IPS-20b (cell line): ENCODE measurements at regions not wholly inside any gene's neighbourhood (a gene's known extent, or its start where the extent isn't known, plus 50 kb on each side); places are given as distances from the start of the nearest gene placed in this dataset.

Experiments
- H3K27ac ChIP-seq: one replicate; pipeline ENCODE4 v1.5.1; 2013; ENCODE audit warnings: low read length
- H3K27me3 ChIP-seq: 2 replicates; pipeline ENCODE4 v1.6.1; 2013; ENCODE audit warnings: mild to moderate bottlenecking, low read length, inconsistent platforms; ENCODE audit not compliant: insufficient read depth
- H3K36me3 ChIP-seq: 2 replicates; pipeline ENCODE4 v1.6.1; 2013; ENCODE audit warnings: low read depth, mild to moderate bottlenecking, inconsistent platforms, low read length, moderate library complexity; ENCODE audit not compliant: insufficient read depth
- H3K4me1 ChIP-seq: 2 replicates; pipeline ENCODE4 v1.6.1; 2013; ENCODE audit warnings: mild to moderate bottlenecking, control low read depth, inconsistent platforms, low read length, moderate library complexity; ENCODE audit not compliant: insufficient read depth
- H3K4me3 ChIP-seq: 2 replicates; pipeline ENCODE4 v1.5.1; 2013; ENCODE audit warnings: mild to moderate bottlenecking, low read length, inconsistent platforms
- H3K9ac ChIP-seq: 2 replicates; pipeline ENCODE4 v1.6.1; 2013; ENCODE audit warnings: low read depth, mild to moderate bottlenecking, inconsistent platforms, low read length, moderate library complexity
- H3K9me3 ChIP-seq: 2 replicates; pipeline ENCODE4 v1.6.1; 2013; ENCODE audit warnings: mild to moderate bottlenecking, low read depth, low read length, inconsistent platforms; ENCODE audit not compliant: insufficient read depth

GRCh38 chr4:130322439-130322838 lies 1226.5 kb downstream of the C4orf33 start:
- Histone ChIP-seq H3K4me1 (no peaks in the 10 kb centered on the region), H3K36me3 (no peaks in the 10 kb centered on the region), H3K27ac (no peak overlapping the region), H3K27me3 (no peaks in the 10 kb centered on the region), H3K9me3 (no peaks in the 10 kb centered on the region), H3K4me3 (no peak overlapping the region), H3K9ac (no peak overlapping the region)

DNA sequence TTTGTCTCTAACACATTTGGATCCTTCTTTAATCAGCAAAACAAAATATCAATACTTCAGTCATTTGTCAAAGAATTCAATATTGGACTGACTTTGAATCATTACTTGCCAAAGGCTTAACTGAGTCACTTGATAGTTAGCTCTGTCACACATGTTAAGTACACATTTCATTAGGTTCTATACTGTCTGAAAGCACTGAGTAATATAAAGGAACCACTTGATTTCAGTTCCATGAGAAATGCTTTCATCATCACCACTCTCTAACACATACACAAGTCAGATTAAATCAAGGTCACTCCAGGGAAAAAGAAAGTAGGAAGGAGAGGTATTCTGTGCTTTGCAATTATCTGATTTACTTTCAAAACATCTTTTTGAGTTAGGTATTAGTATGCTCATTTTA lies 1233.1 kb downstream of the C4orf33 start:
- Histone ChIP-seq H3K27ac (no peak overlapping the region), H3K36me3 (no peaks in the 10 kb centered on the region), H3K4me1 (peaks cover 12% of the 10 kb centered on the region; the same call in 1 of the 2 replicates), H3K4me3 (no peak overlapping the region), H3K9ac (no peak overlapping the region), H3K9me3 (no peaks in the 10 kb centered on the region), H3K27me3 (no peaks in the 10 kb centered on the region)

- H3K27ac ChIP-seq, result no peak overlapping the region
- H3K36me3 ChIP-seq, result no peaks in the 10 kb centered on the region
- H3K4me1 ChIP-seq, result peaks cover 14% of the 10 kb centered on the region; the same call in 1 of the 2 replicates
- H3K27me3 ChIP-seq, result no peaks in the 10 kb centered on the region
- H3K4me3 ChIP-seq, result no peak overlapping the region
- no peak overlapping the region for H3K9ac ChIP-seq
- no peaks in the 10 kb centered on the region for H3K9me3 ChIP-seq
Measured at GRCh38 chr4:130333241-130333759, 1237.3 kb downstream of the C4orf33 start.

GRCh38 chr4:130335417-130336194 lies 1239.7 kb downstream of the C4orf33 start:
- Histone ChIP-seq H3K36me3 (no peaks in the 10 kb centered on the region), H3K27me3 (no peaks in the 10 kb centered on the region), H3K27ac (no peak overlapping the region), H3K4me3 (no peak overlapping the region), H3K9me3 (no peaks in the 10 kb centered on the region), H3K9ac (no peak overlapping the region), H3K4me1 (peaks cover 14% of the 10 kb centered on the region; the same call in 1 of the 2 replicates)

- no peak overlapping the region for H3K27ac ChIP-seq
- no peaks in the 10 kb centered on the region for H3K27me3 ChIP-seq
Measured at GRCh38 chr4:130336585-130337217, 1240.7 kb downstream of the C4orf33 start.

GRCh38 chr4:130338851-130339250 lies 1242.9 kb downstream of the C4orf33 start:
- Histone ChIP-seq H3K9me3 (no peaks in the 10 kb centered on the region), H3K9ac (no peak overlapping the region), H3K27me3 (no peaks in the 10 kb centered on the region), H3K36me3 (no peaks in the 10 kb centered on the region), H3K4me3 (no peak overlapping the region), H3K27ac (no peak overlapping the region), H3K4me1 (peaks cover 4% of the 10 kb centered on the region; the same call in 1 of the 2 replicates)

More at GRCh38 chr4:130336585-130337217, 1240.7 kb downstream of the C4orf33 start:
- Histone ChIP-seq H3K9ac (no peak overlapping the region), H3K4me1 (peaks cover 14% of the 10 kb centered on the region; the same call in 1 of the 2 replicates), H3K4me3 (no peak overlapping the region), H3K9me3 (no peaks in the 10 kb centered on the region), H3K36me3 (no peaks in the 10 kb centered on the region)

- Histone ChIP-seq H3K36me3 (no peaks in the 10 kb centered on the region), H3K4me3 (no peak overlapping the region), H3K9me3 (no peaks in the 10 kb centered on the region), H3K27ac (no peak overlapping the region), H3K27me3 (no peaks in the 10 kb centered on the region), H3K4me1 (no peaks in the 10 kb centered on the region), H3K9ac (no peak overlapping the region)
Measured at GRCh38 chr4:130349745-130350144, 1253.8 kb downstream of the C4orf33 start.

GRCh38 chr4:130356873-130357272 lies 1260.9 kb downstream of the C4orf33 start:
- Histone ChIP-seq H3K4me1 (no peaks in the 10 kb centered on the region; the same call in 1 of the 2 replicates), H3K27ac (no peak overlapping the region), H3K27me3 (no peaks in the 10 kb centered on the region), H3K36me3 (no peaks in the 10 kb centered on the region), H3K9ac (no peak overlapping the region), H3K9me3 (no peaks in the 10 kb centered on the region), H3K4me3 (no peak overlapping the region)

DNA sequence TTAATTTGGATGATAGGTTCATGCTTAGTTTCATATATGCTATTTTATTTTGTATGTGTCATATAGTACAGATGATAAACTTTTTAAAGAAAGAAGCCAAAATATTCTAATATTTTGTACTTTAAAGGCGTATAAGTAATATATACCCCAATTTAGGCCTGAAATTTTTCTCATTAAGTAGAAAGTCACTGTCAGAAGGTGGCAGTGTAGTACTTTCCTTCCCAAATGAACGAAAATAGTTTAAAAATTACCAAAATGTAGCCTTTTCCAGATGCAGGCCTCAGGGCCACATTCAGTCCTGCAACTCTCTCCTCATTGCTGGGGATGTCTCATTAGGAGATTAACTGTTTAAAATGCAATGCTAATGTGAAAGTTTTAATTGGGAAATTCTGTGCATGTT lies 1263.6 kb downstream of the C4orf33 start:
- no peaks in the 10 kb centered on the region for H3K9me3 ChIP-seq
- no peak overlapping the region for H3K27ac ChIP-seq
- no peak overlapping the region for H3K9ac ChIP-seq
- H3K27me3 ChIP-seq, result no peaks in the 10 kb centered on the region
- no peaks in the 10 kb centered on the region; the same call in 1 of the 2 replicates for H3K4me1 ChIP-seq
- H3K4me3 ChIP-seq, result no peak overlapping the region
- H3K36me3 ChIP-seq, result no peaks in the 10 kb centered on the region

DNA sequence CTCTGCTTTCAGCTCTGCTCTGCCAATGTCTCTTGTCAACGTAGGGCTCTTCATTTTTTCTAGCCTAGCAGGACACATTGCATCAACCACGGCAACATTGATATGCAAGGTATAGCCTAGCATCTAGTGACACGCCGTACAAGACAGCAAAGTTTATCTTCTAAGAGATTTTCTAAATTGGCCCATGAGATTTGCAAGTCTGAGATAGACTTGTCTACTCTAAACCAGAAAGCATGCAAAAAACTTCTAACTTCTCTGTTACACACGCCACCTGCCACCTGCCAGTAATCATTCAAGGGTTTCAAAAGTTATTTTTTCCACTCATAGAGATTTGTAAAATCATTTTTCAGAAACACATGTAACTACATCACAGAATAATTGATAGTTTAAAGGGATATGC lies 1265.7 kb downstream of the C4orf33 start:
- Histone ChIP-seq H3K9ac (no peak overlapping the region), H3K9me3 (no peaks in the 10 kb centered on the region), H3K36me3 (no peaks in the 10 kb centered on the region), H3K4me3 (no peak overlapping the region), H3K27me3 (no peaks in the 10 kb centered on the region), H3K27ac (no peak overlapping the region), H3K4me1 (no peaks in the 10 kb centered on the region; the same call in 1 of the 2 replicates)

GRCh38 chr4:130368668-130369067 lies 1272.7 kb downstream of the C4orf33 start:
- no peak overlapping the region for H3K27ac ChIP-seq
- H3K4me3 ChIP-seq, result no peak overlapping the region
- no peaks in the 10 kb centered on the region for H3K9me3 ChIP-seq
- no peaks in the 10 kb centered on the region for H3K36me3 ChIP-seq
- H3K9ac ChIP-seq, result no peak overlapping the region
- H3K4me1 ChIP-seq, result no peaks in the 10 kb centered on the region
- no peaks in the 10 kb centered on the region for H3K27me3 ChIP-seq

DNA sequence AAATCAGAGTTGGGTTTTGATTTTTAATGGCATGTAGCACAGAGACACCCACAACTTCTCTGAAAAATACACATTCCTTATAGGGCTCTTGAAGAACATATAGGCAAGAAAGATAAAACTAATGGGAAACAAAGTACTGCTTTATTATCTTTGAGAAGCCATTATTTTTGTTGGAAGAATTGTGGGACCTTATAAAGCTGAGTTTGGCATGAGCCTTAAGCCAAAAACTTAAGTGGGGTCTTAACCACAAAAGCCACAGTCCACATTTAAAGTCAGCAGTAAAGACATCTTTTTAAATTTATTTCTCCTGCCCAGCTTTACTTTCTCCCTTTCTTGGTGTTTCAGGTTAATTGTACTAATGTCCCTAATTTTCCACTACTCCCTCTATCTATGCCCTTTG lies 1297.3 kb downstream of the C4orf33 start:
- H3K4me1 ChIP-seq, result no peaks in the 10 kb centered on the region
- H3K36me3 ChIP-seq, result no peaks in the 10 kb centered on the region
- H3K27ac ChIP-seq, result no peak overlapping the region
- no peaks in the 10 kb centered on the region for H3K9me3 ChIP-seq
- no peak overlapping the region for H3K9ac ChIP-seq
- no peaks in the 10 kb centered on the region for H3K27me3 ChIP-seq
- H3K4me3 ChIP-seq, result no peak overlapping the region
